ENCODE measurements at regions not wholly inside any gene's neighbourhood (a gene's known extent, or its start where the extent isn't known, plus 50 kb on each side); places are given as distances from the start of the nearest gene placed in this dataset.

- TF ChIP-seq CTCF (IDR thresholded peaks at IDR 0.05): no peak
- TF ChIP-seq POLR2AphosphoS5 (IDR thresholded peaks at IDR 0.05): no peak
- TF ChIP-seq POLR2A (IDR thresholded peaks at IDR 0.05): no peak
Observed at GRCh38 chr4:163077680-163078079, 89.0 kb downstream of the NAF1 start.
